AG04450 (cell line): ENCODE measurements at regions not wholly inside any gene's neighbourhood (a gene's known extent, or its start where the extent isn't known, plus 50 kb on each side); places are given as distances from the start of the nearest gene placed in this dataset.

Experiments
- CTCF ChIA-PET: fragments of 300-600, 350-600 bp; formaldehyde crosslinking; extraction: SDS; loops from one replicate; lab custom pipeline; 2022; ENCODE audit warnings: antibody characterized with exemption, inconsistent platforms; lab: Charles Lee
- POLR2A ChIA-PET: fragments of 350-600 bp; formaldehyde crosslinking; extraction: SDS; loops from one replicate; lab custom pipeline; 2021; ENCODE audit warnings: antibody characterized with exemption, inconsistent platforms; lab: Yijun Ruan, JAX
- DNase-seq: peaks from one replicate; pipeline ENCODE4 v3.0.0-alpha.2; 2011; ENCODE audit warnings: low read depth, low spot score
- H3K27ac ChIP-seq: one replicate; pipeline ENCODE4 v1.5.1; 2012; ENCODE audit warnings: low read depth, low read length, control low read depth
- H3K27me3 ChIP-seq: one replicate; pipeline ENCODE4 v1.6.0; 2012; ENCODE audit warnings: low read length; ENCODE audit not compliant: control insufficient read depth, insufficient read depth
- H3K4me3 ChIP-seq: 2 replicates; pipeline ENCODE4 v1.5.1; 2011; ENCODE audit warnings: mild to moderate bottlenecking, low read depth, low read length, control low read depth
- H3K9me3 ChIP-seq: 2 replicates; pipeline ENCODE4 v1.5.1; 2012; ENCODE audit warnings: low read length; ENCODE audit not compliant: control insufficient read depth, insufficient read depth
- CTCF ChIP-seq: IDR thresholded peaks from 2 replicates; pipeline ENCODE4 v1.5.1; 2011; ENCODE audit warnings: low read depth, low read length, control low read depth, inconsistent platforms

DNA sequence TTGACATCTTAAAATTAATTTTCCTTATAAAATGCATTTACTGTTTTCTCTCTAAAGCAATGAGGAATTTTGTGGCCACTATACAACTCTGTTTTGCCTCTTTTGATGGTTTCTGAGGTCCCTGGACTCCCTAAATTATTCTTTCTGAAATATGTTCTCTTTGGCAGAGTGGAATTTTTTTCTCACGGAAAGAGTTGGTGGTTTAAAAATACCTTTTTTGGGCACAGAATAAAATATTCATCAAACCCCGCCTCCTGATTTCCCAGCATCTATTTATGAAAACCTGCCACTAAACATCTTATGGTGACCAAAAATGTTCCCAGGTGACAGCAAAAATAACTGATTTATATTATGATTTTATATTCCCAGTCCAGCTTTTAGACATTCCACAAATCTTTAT, 165.3 kb upstream of the SYT6 start:
- POLR2A ChIA-PET = no interaction called here
- CTCF ChIA-PET = interaction anchor here (0.6 to 4.8 kb wide), 7 partner anchors 28 to 549 kb away, joined by 3 to 35 read pairs (median 4); partner anchors contain the start of gene OLFML3
- H3K9me3 ChIP-seq = no peaks in the 10 kb centered on the region
- no peak for TF ChIP-seq CTCF
- no peak overlapping the region for H3K27ac ChIP-seq
- no peak overlapping the region for H3K4me3 ChIP-seq
- no peaks in the 10 kb centered on the region for H3K27me3 ChIP-seq
- no peak for DNase-seq

DNA sequence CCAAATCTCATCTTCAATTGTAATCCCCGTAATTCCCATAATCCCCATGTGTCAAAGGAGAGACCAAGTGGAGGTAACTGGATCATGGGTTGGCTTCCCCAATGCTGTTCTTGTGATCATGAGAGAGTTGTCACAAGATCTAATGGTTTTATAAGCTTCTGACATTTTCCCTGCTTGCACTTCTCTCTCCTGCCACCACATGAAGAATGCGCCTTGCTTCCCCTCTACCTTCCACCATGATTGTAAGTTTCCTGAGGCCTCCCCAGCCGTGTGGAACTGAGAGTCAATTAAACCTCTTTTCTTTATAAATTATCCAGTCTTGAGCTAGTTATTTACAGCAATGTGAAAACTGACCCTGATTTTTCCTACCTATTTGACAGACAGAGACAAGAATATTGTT, 162.5 kb upstream of the SYT6 start:
- CTCF ChIA-PET = interaction anchor here (0.7 to 4.8 kb wide), 2 partner anchors 30 to 33 kb away, joined by 4 to 35 read pairs; no protein-coding TSS in a partner anchor
- no peaks in the 10 kb centered on the region for H3K27me3 ChIP-seq
- no peak for DNase-seq
- H3K27ac ChIP-seq = no peak overlapping the region
- no peak overlapping the region for H3K4me3 ChIP-seq
- TF ChIP-seq CTCF = no peak
- H3K9me3 ChIP-seq = no peaks in the 10 kb centered on the region
- POLR2A ChIA-PET = no interaction called here

DNA sequence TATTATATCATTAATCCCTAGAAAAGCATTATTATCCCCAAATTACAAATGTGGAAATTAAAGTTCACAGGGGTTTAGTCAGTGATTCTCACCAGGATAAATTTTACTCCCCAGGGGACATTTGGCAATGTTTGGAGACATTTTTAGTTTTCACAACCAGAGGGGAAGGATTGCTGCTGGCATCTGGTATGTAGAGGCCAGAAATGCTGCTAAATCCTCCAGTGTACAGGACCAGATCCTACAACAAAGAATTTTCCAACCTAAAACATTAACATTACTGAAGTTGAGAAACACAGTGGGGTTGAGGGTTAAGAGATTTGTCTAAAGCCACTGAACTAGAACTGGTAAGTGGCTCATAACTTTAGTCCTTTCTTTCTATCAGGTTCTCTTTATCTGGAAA, 162.0 kb upstream of the SYT6 start:
- TF ChIP-seq CTCF = no peak
- no peak for DNase-seq
- no peak overlapping the region for H3K4me3 ChIP-seq
- ChIA-PET POLR2A (no interaction called here), CTCF (interaction anchor here (0.7 to 4.8 kb wide), 3 partner anchors 31 to 33 kb away, joined by 3 to 35 read pairs (median 4); no protein-coding TSS in a partner anchor)
- no peaks in the 10 kb centered on the region for H3K27me3 ChIP-seq
- no peaks in the 10 kb centered on the region for H3K9me3 ChIP-seq
- H3K27ac ChIP-seq = no peak overlapping the region

DNA sequence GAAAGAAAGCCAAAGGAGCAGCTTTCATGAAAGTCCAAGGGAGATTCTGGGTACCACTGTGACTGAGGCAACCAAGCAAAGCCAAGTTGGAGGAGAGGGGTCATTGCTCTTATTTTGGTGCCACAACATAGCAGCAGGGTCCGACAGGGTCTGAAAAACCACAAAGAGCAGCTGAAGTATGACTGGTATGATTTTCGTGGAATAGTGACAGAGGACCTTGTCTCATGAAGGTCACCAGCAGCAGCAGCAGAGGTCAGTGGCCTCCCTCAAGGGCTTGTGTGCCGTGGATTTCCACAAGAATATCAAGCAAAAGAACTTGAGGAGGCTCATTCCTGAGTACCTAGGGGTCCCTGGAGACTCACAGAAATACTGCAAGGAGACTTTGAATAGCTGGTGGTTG, 160.9 kb upstream of the SYT6 start:
- TF ChIP-seq CTCF = no peak
- POLR2A ChIA-PET = no interaction called here
- no peaks in the 10 kb centered on the region for H3K9me3 ChIP-seq

GRCh38 chr1:114314098-114314497, 160.4 kb upstream of the SYT6 start:
- no peaks in the 10 kb centered on the region for H3K27me3 ChIP-seq
- ChIA-PET CTCF (no interaction called here), POLR2A (no interaction called here)
- H3K9me3 ChIP-seq = no peaks in the 10 kb centered on the region
- DNase-seq = no peak
- H3K27ac ChIP-seq = no peak overlapping the region
- H3K4me3 ChIP-seq = no peak overlapping the region
- no peak for TF ChIP-seq CTCF

More for the DNA sequence above, 160.9 kb upstream of the SYT6 start:
- Histone ChIP-seq H3K4me3 (no peak overlapping the region), H3K27me3 (no peaks in the 10 kb centered on the region), H3K27ac (no peak overlapping the region)
- no peak for DNase-seq
- CTCF ChIA-PET = interaction anchor here (0.9 kb wide), 1 partner anchor 31 kb away, joined by 3 read pairs; no protein-coding TSS in a partner anchor
